ENCODE measurements at regions not wholly inside any gene's neighbourhood (a gene's known extent, or its start where the extent isn't known, plus 50 kb on each side); places are given as distances from the start of the nearest gene placed in this dataset.
"Not testable (repeated sequence)": the region's sequence is repeated elsewhere in the genome, so short reads cannot be mapped to it uniquely, and the experiment has no call there.

- no peak for TF ChIP-seq POLR2AphosphoS5 (IDR thresholded peaks at IDR 0.05; ENCODE audit: low read depth, low read length)
- no peak for TF ChIP-seq POLR2A (IDR thresholded peaks at IDR 0.05; ENCODE audit: low read depth, low read length)
- TF ChIP-seq TAF1 (IDR thresholded peaks at IDR 0.05; ENCODE audit: borderline replicate concordance, low read depth, low read length), result no peak
- DNase-seq (ENCODE audit: insufficient read length) (no peak), FAIRE-seq (no peak)
These were observed 144.5 kb upstream of the BCL6 start for GRCh38 chr3:187889601-187890404.

- not testable (repeated sequence) for FAIRE-seq; DNase-seq (ENCODE audit: insufficient read length)
These were observed 145.1 kb upstream of the BCL6 start for GRCh38 chr3:187890405-187890752.

GRCh38 chr3:187896646-187897045 is 151.4 kb upstream of the BCL6 start:
- FAIRE-seq (no peak), DNase-seq (ENCODE audit: insufficient read length) (no peak)
- TF ChIP-seq TAF1 (IDR thresholded peaks at IDR 0.05; ENCODE audit: borderline replicate concordance, low read depth, low read length), result no peak
- no peak for TF ChIP-seq POLR2A (IDR thresholded peaks at IDR 0.05; ENCODE audit: low read depth, low read length)
- no peak for TF ChIP-seq POLR2AphosphoS5 (IDR thresholded peaks at IDR 0.05; ENCODE audit: low read depth, low read length)

- TF ChIP-seq TAF1 (IDR thresholded peaks at IDR 0.05; ENCODE audit: borderline replicate concordance, low read depth, low read length) (no peak), POLR2AphosphoS5 (IDR thresholded peaks at IDR 0.05; ENCODE audit: low read depth, low read length) (no peak), POLR2A (IDR thresholded peaks at IDR 0.05; ENCODE audit: low read depth, low read length) (no peak)
- FAIRE-seq (no peak), DNase-seq (ENCODE audit: insufficient read length) (no peak)
These were observed 154.0 kb upstream of the BCL6 start for GRCh38 chr3:187899246-187899645.

GRCh38 chr3:187900993-187901755 is 155.9 kb upstream of the BCL6 start:
- FAIRE-seq (peak; percentile 61), DNase-seq (ENCODE audit: insufficient read length) (no peak)
- TF ChIP-seq POLR2AphosphoS5 (IDR thresholded peaks at IDR 0.05; ENCODE audit: low read depth, low read length), result no peak

- DNase-seq (ENCODE audit: insufficient read length) (no peak), FAIRE-seq (peak; percentile 75)
- TF ChIP-seq POLR2A (IDR thresholded peaks at IDR 0.05; ENCODE audit: low read depth, low read length), result no peak
- no peak for TF ChIP-seq TAF1 (IDR thresholded peaks at IDR 0.05; ENCODE audit: borderline replicate concordance, low read depth, low read length)
- no peak for TF ChIP-seq POLR2AphosphoS5 (IDR thresholded peaks at IDR 0.05; ENCODE audit: low read depth, low read length)
These were observed 156.8 kb upstream of the BCL6 start for GRCh38 chr3:187902041-187902471.

- FAIRE-seq (no peak), DNase-seq (ENCODE audit: insufficient read length) (no peak)
- TF ChIP-seq TAF1 (IDR thresholded peaks at IDR 0.05; ENCODE audit: borderline replicate concordance, low read depth, low read length) (no peak), POLR2AphosphoS5 (IDR thresholded peaks at IDR 0.05; ENCODE audit: low read depth, low read length) (no peak), POLR2A (IDR thresholded peaks at IDR 0.05; ENCODE audit: low read depth, low read length) (no peak)
These were observed 157.7 kb upstream of the BCL6 start for GRCh38 chr3:187902936-187903335.

- TF ChIP-seq TAF1 (IDR thresholded peaks at IDR 0.05; ENCODE audit: borderline replicate concordance, low read depth, low read length) (no peak), POLR2AphosphoS5 (IDR thresholded peaks at IDR 0.05; ENCODE audit: low read depth, low read length) (no peak), POLR2A (IDR thresholded peaks at IDR 0.05; ENCODE audit: low read depth, low read length) (no peak)
- DNase-seq (ENCODE audit: insufficient read length), result no peak
- no peak for FAIRE-seq
These were observed 158.4 kb upstream of the BCL6 start for GRCh38 chr3:187903697-187904096.

GRCh38 chr3:187906416-187906815 is 161.1 kb upstream of the BCL6 start:
- FAIRE-seq, result no peak
- DNase-seq (ENCODE audit: insufficient read length), result no peak
- TF ChIP-seq POLR2A (IDR thresholded peaks at IDR 0.05; ENCODE audit: low read depth, low read length), result no peak
- TF ChIP-seq POLR2AphosphoS5 (IDR thresholded peaks at IDR 0.05; ENCODE audit: low read depth, low read length), result no peak
- TF ChIP-seq TAF1 (IDR thresholded peaks at IDR 0.05; ENCODE audit: borderline replicate concordance, low read depth, low read length), result no peak

- FAIRE-seq (no peak), DNase-seq (ENCODE audit: insufficient read length) (no peak)
- TF ChIP-seq POLR2A (IDR thresholded peaks at IDR 0.05; ENCODE audit: low read depth, low read length) (no peak), TAF1 (IDR thresholded peaks at IDR 0.05; ENCODE audit: borderline replicate concordance, low read depth, low read length) (no peak), POLR2AphosphoS5 (IDR thresholded peaks at IDR 0.05; ENCODE audit: low read depth, low read length) (no peak)
These were observed 161.7 kb upstream of the BCL6 start for GRCh38 chr3:187906920-187907319.

GRCh38 chr3:187909866-187910265 is 164.6 kb upstream of the BCL6 start:
- no peak for FAIRE-seq
- TF ChIP-seq POLR2AphosphoS5 (IDR thresholded peaks at IDR 0.05; ENCODE audit: low read depth, low read length) (no peak), TAF1 (IDR thresholded peaks at IDR 0.05; ENCODE audit: borderline replicate concordance, low read depth, low read length) (no peak), POLR2A (IDR thresholded peaks at IDR 0.05; ENCODE audit: low read depth, low read length) (no peak)
- no peak for DNase-seq (ENCODE audit: insufficient read length)

- TF ChIP-seq POLR2A (IDR thresholded peaks at IDR 0.05; ENCODE audit: low read depth, low read length), result no peak
- no peak for TF ChIP-seq TAF1 (IDR thresholded peaks at IDR 0.05; ENCODE audit: borderline replicate concordance, low read depth, low read length)
- TF ChIP-seq POLR2AphosphoS5 (IDR thresholded peaks at IDR 0.05; ENCODE audit: low read depth, low read length), result no peak
- FAIRE-seq, result no peak
- no peak for DNase-seq (ENCODE audit: insufficient read length)
These were observed 166.7 kb upstream of the BCL6 start for GRCh38 chr3:187912007-187912406.
